HEK293 (cell line): ENCODE measurements at regions not wholly inside any gene's neighbourhood (a gene's known extent, or its start where the extent isn't known, plus 50 kb on each side); places are given as distances from the start of the nearest gene placed in this dataset.

Experiments
- CTCF ChIA-PET: fragments of 350-600 bp; formaldehyde crosslinking; extraction: SDS; loops from one replicate; lab custom pipeline; 2021; ENCODE audit warnings: antibody characterized with exemption; lab: Yijun Ruan, JAX
- POLR2A ChIA-PET: fragments of 300-600 bp; formaldehyde crosslinking; extraction: SDS; loops from one replicate; lab custom pipeline; 2020; ENCODE audit warnings: antibody characterized with exemption, inconsistent platforms; lab: Yijun Ruan, JAX
- H3K27ac ChIP-seq: fragments of 200-500 bp; sonication (Bioruptor generic); 2 replicates; pipeline ENCODE4 v1.5.1; 2014; ENCODE audit warnings: low read depth, low read length, control low read depth, inconsistent platforms; ENCODE audit errors: extremely low read depth
- H3K36me3 ChIP-seq, 2 experiments: fragments of 200-500 bp in 1 of 2; sonication (Bioruptor generic) in 1 of 2; 1 replicate in 1 of 2; 2 replicates in 1 of 2; pipeline ENCODE4 v1.5.1; 2014 to 2017; ENCODE audit warnings: inconsistent platforms in 2 of 2, low read length in 2 of 2; ENCODE audit not compliant: control insufficient read depth in 2 of 2, insufficient read depth in 1 of 2
- H3K4me1 ChIP-seq: fragments of 200-500 bp; sonication (Bioruptor generic); 2 replicates; pipeline ENCODE4 v1.5.1; 2014; ENCODE audit warnings: mild to moderate bottlenecking, low read length, inconsistent platforms; ENCODE audit not compliant: control insufficient read depth, insufficient read depth
- H3K4me3 ChIP-seq: 2 replicates; pipeline ENCODE4 v1.5.1; 2011; ENCODE audit warnings: low read depth, mild to moderate bottlenecking, control low read depth, low read length, moderate library complexity
- H3K9me3 ChIP-seq: fragments of 200-500 bp; sonication (Bioruptor generic); 2 replicates; pipeline ENCODE4 v1.5.1; 2014; ENCODE audit warnings: low read depth, low read length, inconsistent platforms; ENCODE audit not compliant: control insufficient read depth, insufficient read depth
- EGR2 ChIP-seq: fragments of 450-650 bp; formaldehyde crosslinking; IDR thresholded peaks from 2 replicates; pipeline ENCODE4 v1.5.1; 2016; ENCODE audit warnings: low read depth, missing biosample characterization, missing genetic modification characterization
- GLIS2 ChIP-seq: fragments of 450-650 bp; formaldehyde crosslinking; IDR thresholded peaks from 2 replicates; pipeline ENCODE4 v1.5.1; 2016; ENCODE audit warnings: missing biosample characterization, missing genetic modification characterization
- HIC1 ChIP-seq: fragments of 450-650 bp; formaldehyde crosslinking; IDR thresholded peaks from 2 replicates; pipeline ENCODE4 v1.5.1; 2016; ENCODE audit warnings: missing biosample characterization, missing genetic modification characterization
- REST ChIP-seq: fragments of 450-650 bp; formaldehyde crosslinking; IDR thresholded peaks from 2 replicates; pipeline ENCODE4 v1.5.1; 2016; ENCODE audit warnings: missing biosample characterization, missing genetic modification characterization
- SP3 ChIP-seq: fragments of 450-650 bp; formaldehyde crosslinking; IDR thresholded peaks from 2 replicates; pipeline ENCODE4 v1.5.1; 2016; ENCODE audit warnings: missing biosample characterization, missing genetic modification characterization
- WT1 ChIP-seq: fragments of 450-650 bp; formaldehyde crosslinking; IDR thresholded peaks from 2 replicates; pipeline ENCODE4 v1.5.1; 2016; ENCODE audit warnings: missing biosample characterization, missing genetic modification characterization
- ZBTB6 ChIP-seq: fragments of 450-650 bp; formaldehyde crosslinking; IDR thresholded peaks from 2 replicates; pipeline ENCODE4 v1.5.1; 2017; ENCODE audit warnings: missing biosample characterization, missing genetic modification characterization
- ZFHX2 ChIP-seq: fragments of 450-650 bp; formaldehyde crosslinking; conservative IDR thresholded peaks from 2 replicates; pipeline ENCODE4 v1.5.1; 2016; ENCODE audit warnings: missing biosample characterization, missing genetic modification characterization
- ZFP69B ChIP-seq: fragments of 450-650 bp; formaldehyde crosslinking; IDR thresholded peaks from 2 replicates; pipeline ENCODE4 v1.5.1; 2016; ENCODE audit warnings: missing biosample characterization, missing genetic modification characterization
- ZNF174 ChIP-seq: fragments of 450-650 bp; formaldehyde crosslinking; IDR thresholded peaks from 2 replicates; pipeline ENCODE4 v1.5.0; 2017; ENCODE audit warnings: missing biosample characterization, mild to moderate bottlenecking, missing genetic modification characterization
- ZNF175 ChIP-seq: fragments of 450-650 bp; formaldehyde crosslinking; IDR thresholded peaks from 2 replicates; pipeline ENCODE4 v1.5.1; 2016; ENCODE audit warnings: missing biosample characterization, missing genetic modification characterization
- ZNF211 ChIP-seq: fragments of 450-650 bp; formaldehyde crosslinking; IDR thresholded peaks from 2 replicates; pipeline ENCODE4 v1.5.1; 2016; ENCODE audit warnings: low read depth, missing biosample characterization, missing genetic modification characterization
- ZNF221 ChIP-seq: fragments of 450-650 bp; formaldehyde crosslinking; IDR thresholded peaks from 2 replicates; pipeline ENCODE4 v1.5.1; 2017; ENCODE audit warnings: missing biosample characterization, missing genetic modification characterization, borderline replicate concordance
- ZNF223 ChIP-seq: fragments of 450-650 bp; formaldehyde crosslinking; IDR thresholded peaks from 2 replicates; pipeline ENCODE4 v1.5.1; 2016; ENCODE audit warnings: missing biosample characterization, missing genetic modification characterization
- ZNF433 ChIP-seq: fragments of 450-650 bp; formaldehyde crosslinking; IDR thresholded peaks from 2 replicates; pipeline ENCODE4 v1.5.1; 2016; ENCODE audit warnings: missing biosample characterization, missing genetic modification characterization, low read depth
- ZNF555 ChIP-seq: fragments of 450-650 bp; formaldehyde crosslinking; conservative IDR thresholded peaks from 2 replicates; pipeline ENCODE4 v1.5.1; 2017; ENCODE audit warnings: missing biosample characterization, mild to moderate bottlenecking, missing genetic modification characterization, inconsistent platforms
- ZNF558 ChIP-seq: fragments of 450-650 bp; formaldehyde crosslinking; IDR thresholded peaks from 2 replicates; pipeline ENCODE4 v1.5.1; 2016; ENCODE audit warnings: missing biosample characterization, missing genetic modification characterization
- ZNF571 ChIP-seq: fragments of 450-650 bp; formaldehyde crosslinking; IDR thresholded peaks from 2 replicates; pipeline ENCODE4 v1.5.0; 2017; ENCODE audit warnings: missing biosample characterization, missing genetic modification characterization
- ZNF654 ChIP-seq: fragments of 450-650 bp; formaldehyde crosslinking; IDR thresholded peaks from 2 replicates; pipeline ENCODE4 v1.5.1; 2016; ENCODE audit warnings: low read depth, missing biosample characterization, missing genetic modification characterization
- ZNF664 ChIP-seq: fragments of 450-650 bp; formaldehyde crosslinking; IDR thresholded peaks from 2 replicates; pipeline ENCODE4 v1.5.1; 2016; ENCODE audit warnings: missing biosample characterization, missing genetic modification characterization
- ZNF701 ChIP-seq: fragments of 450-650 bp; formaldehyde crosslinking; IDR thresholded peaks from 2 replicates; pipeline ENCODE4 v1.5.1; 2016; ENCODE audit warnings: missing biosample characterization, missing genetic modification characterization
- ZNF837 ChIP-seq: fragments of 450-650 bp; formaldehyde crosslinking; IDR thresholded peaks from 2 replicates; pipeline ENCODE4 v1.5.1; 2016; ENCODE audit warnings: missing biosample characterization, missing genetic modification characterization
- ZXDB ChIP-seq: fragments of 450-650 bp; formaldehyde crosslinking; IDR thresholded peaks from 2 replicates; pipeline ENCODE4 v1.5.1; 2016; ENCODE audit warnings: missing biosample characterization, missing genetic modification characterization
- TF ChIP-seq, protein P1 (sequence below): fragments of 450-650 bp; formaldehyde crosslinking; IDR thresholded peaks from 2 replicates; pipeline ENCODE4 v1.5.1; 2016; ENCODE audit warnings: missing biosample characterization, missing genetic modification characterization

- Histone ChIP-seq H3K9me3 (no peaks in the 10 kb centered on the region; the same call in 1 of the 2 replicates), H3K27ac (no peak overlapping the region), H3K4me1 (no peaks in the 10 kb centered on the region), H3K36me3 (no peaks in the 10 kb centered on the region), H3K4me3 (no peak overlapping the region)
- no peak for TF ChIP-seq WT1
- TF ChIP-seq ZNF174 (tag by site-specific recombination) = no peak
- TF ChIP-seq ZNF654 (tag by site-specific recombination) = no peak
- no peak for TF ChIP-seq ZBTB6 (tag by site-specific recombination)
- TF ChIP-seq SP3 (tag by site-specific recombination) = no peak
- no peak for TF ChIP-seq ZNF571 (tag by site-specific recombination)
- TF ChIP-seq GLIS2 (tag by site-specific recombination) = no peak
- TF ChIP-seq ZNF223 (tag by site-specific recombination) = no peak
- no peak for TF ChIP-seq ZXDB (tag by site-specific recombination)
- TF ChIP-seq ZFP69B (tag by site-specific recombination) = no peak
- no peak for TF ChIP-seq ZNF664 (tag by site-specific recombination)
- no peak for TF ChIP-seq EGR2
- TF ChIP-seq ZNF433 (tag by site-specific recombination) = no peak
- TF ChIP-seq ZNF211 (tag by site-specific recombination) = no peak
- no peak for TF ChIP-seq REST (tag by site-specific recombination)
- TF ChIP-seq ZNF221 = no peak
- TF ChIP-seq, all 188 proteins: peak for 0
- CTCF ChIA-PET = no interaction called here
- POLR2A ChIA-PET = no interaction called here
Measured at GRCh38 chr7:35329026-35329425, 75.1 kb upstream of the TBX20 start.

- no peak for TF ChIP-seq ZNF555 (tag by site-specific recombination)
- TF ChIP-seq, protein P1, sequence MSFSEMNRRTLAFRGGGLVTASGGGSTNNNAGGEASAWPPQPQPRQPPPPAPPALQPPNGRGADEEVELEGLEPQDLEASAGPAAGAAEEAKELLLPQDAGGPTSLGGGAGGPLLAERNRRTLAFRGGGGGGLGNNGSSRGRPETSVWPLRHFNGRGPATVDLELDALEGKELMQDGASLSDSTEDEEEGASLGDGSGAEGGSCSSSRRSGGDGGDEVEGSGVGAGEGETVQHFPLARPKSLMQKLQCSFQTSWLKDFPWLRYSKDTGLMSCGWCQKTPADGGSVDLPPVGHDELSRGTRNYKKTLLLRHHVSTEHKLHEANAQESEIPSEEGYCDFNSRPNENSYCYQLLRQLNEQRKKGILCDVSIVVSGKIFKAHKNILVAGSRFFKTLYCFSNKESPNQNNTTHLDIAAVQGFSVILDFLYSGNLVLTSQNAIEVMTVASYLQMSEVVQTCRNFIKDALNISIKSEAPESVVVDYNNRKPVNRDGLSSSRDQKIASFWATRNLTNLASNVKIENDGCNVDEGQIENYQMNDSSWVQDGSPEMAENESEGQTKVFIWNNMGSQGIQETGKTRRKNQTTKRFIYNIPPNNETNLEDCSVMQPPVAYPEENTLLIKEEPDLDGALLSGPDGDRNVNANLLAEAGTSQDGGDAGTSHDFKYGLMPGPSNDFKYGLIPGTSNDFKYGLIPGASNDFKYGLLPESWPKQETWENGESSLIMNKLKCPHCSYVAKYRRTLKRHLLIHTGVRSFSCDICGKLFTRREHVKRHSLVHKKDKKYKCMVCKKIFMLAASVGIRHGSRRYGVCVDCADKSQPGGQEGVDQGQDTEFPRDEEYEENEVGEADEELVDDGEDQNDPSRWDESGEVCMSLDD (tag by site-specific recombination) = no peak
- no peak for TF ChIP-seq ZNF558 (tag by site-specific recombination)
- no peak for TF ChIP-seq HIC1
- TF ChIP-seq ZFHX2 (tag by site-specific recombination) = no peak
- no peak for TF ChIP-seq ZNF175
- TF ChIP-seq ZNF837 (tag by site-specific recombination) = no peak
- no peak for TF ChIP-seq ZNF701 (tag by site-specific recombination)
- Histone ChIP-seq H3K4me3 (no peak overlapping the region), H3K9me3 (no peaks in the 10 kb centered on the region), H3K4me1 (no peaks in the 10 kb centered on the region), H3K36me3 (no peaks in the 10 kb centered on the region), H3K27ac (no peak overlapping the region)
- POLR2A ChIA-PET = interaction anchor here (0.6 kb wide), 1 partner anchor 61 kb away, joined by 3 read pairs; no protein-coding TSS in a partner anchor
- CTCF ChIA-PET = no interaction called here
Measured at GRCh38 chr7:35319606-35320005, 65.7 kb upstream of the TBX20 start.
